Activated CD4-positive, CD25-positive, alpha-beta regulatory T cell treated with anti-CD3 and anti-CD28 coated beads, Interleukin-2, amount 50 U/mL, for 16 hours (primary cell): ENCODE measurements at regions not wholly inside any gene's neighbourhood (a gene's known extent, or its start where the extent isn't known, plus 50 kb on each side); places are given as distances from the start of the nearest gene placed in this dataset.

Experiments
- DNase-seq: peaks from one replicate; pipeline ENCODE4 v3.0.0-alpha.2; 2020; ENCODE audit warnings: low read depth, low spot score

DNA sequence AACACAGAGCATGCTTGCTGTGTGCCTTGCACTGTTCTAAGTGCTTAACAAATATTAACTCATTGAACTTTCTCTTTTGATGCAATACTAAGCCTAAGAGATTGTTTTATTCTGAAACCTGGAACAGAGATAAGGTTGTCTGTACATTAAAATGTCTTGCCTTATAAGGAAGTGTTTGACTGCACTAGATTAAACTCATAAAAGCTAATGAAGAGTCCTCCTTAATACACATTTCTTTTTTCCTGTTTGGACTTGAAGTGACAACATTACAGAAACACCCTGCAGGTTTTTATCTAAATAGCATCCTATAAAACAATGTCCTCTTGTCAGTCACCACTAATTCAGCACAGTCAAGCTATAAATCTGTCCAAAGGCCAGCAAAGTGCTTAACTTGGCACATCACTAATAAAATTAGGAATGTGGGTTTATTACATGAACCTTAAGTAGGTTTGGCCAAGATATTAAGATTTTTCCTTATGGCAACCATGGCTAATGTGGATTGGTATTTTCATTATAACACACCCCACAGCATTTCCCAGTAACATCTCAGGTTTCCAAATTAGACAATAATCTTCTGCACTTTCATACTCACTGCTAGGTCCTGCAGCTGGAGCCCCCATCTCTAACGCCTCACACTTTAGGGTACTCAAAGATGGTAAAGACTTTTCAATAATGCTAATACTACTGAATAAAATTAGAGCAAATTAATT, 389.7 kb downstream of the LMO4 start:
- DNase-seq = no peak

GRCh38 chr1:87719658-87720057, 391.0 kb downstream of the LMO4 start:
- no peak for DNase-seq

DNA sequence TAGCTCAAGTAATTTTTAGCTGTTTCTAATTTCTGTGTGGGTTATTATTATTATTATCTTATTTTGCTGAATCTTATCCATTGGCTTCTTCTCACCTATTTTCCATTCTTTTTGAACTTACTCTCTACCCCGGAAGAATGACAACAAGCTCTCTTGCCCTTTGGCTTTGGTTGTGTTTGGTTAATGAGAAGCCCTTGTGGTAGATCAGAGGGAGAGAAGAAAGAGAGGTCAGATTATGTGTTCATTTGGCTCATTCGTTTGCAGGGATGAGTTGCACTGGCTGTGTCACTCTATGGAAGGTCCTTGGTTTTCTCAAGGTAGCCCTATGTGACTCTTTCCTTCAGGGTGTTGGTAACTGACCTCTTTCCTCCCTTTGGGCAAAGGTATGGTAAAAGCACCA, 391.9 kb downstream of the LMO4 start:
- DNase-seq = no peak

DNA sequence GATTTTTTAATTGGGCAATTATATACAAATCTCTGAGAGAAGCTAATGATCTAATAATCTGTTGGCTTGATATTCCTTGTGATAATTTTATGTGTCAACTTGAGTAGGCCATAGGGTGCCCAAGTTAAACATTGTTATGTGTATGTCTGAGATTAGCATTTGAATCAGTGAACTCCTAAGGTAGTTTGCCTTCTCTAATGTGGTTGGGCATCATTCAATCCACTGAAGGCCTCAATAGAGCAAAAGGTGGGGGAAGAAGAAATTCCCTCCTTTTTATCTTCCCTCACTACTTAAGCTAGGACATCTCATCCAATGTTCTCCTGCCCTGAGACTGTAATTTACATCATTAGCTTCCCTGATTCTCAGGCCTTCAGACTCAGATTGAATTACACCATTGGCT, 394.5 kb downstream of the LMO4 start:
- no peak for DNase-seq

GRCh38 chr1:87728169-87728568, 399.5 kb downstream of the LMO4 start:
- no peak for DNase-seq

GRCh38 chr1:87730274-87731216, 401.9 kb downstream of the LMO4 start:
- no peak for DNase-seq

DNA sequence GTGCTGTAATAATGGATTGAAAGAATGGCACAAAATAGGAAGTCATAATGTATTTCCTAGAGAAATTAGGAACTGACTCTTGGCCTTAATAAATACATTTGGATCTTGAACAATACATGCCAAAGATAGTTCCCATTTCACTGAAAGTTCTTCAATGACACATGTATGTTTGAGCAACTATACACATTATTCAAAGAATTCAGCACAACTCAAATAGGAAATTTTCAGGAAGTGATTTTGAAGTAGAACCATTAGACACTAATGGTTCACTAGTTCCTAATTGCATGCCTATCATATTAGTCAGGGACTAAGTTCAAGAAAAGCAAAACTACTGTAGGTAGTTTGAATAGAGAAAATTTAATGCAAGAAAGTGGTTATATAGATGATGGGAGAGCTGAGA, 404.7 kb downstream of the LMO4 start:
- DNase-seq = no peak

DNA sequence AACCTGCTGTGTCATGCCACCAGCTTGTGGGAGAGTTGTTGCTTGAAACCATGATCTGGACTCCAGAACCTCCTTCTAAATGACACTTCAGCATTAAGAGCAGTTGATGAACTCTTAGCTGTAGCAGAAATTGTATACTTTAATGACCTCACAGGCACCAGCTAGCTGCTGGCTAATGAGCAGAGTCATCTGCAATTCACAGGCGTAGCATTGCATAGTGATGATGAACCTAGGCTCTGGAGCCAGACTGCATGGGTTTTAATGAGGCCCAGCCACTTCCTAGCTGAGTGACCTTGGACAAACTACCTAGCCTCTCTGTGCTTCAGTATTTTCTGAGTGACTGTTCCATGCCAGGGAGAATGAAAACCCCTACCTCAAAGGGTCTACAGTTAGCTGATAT, 407.1 kb downstream of the LMO4 start:
- no peak for DNase-seq

DNA sequence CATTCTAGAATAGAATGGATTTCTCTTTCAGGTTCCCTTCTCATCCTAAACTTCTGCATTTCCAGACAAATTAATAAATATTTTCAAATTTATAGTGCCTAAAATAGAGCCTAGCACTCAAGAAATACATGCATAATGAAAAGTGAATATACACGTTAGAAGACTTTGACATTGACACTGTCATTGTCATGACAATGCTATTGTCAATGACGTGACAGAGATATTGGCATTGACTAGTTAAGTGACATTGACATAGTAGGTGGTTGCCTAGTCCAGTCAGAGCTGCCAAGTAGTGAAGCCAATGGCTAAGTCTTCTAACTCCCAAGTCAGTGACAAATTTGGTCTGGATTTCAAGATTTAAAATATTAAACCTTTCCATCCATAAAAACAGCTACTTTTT, 410.5 kb downstream of the LMO4 start:
- DNase-seq = no peak

- no peak for DNase-seq
These were observed 411.0 kb downstream of the LMO4 start for GRCh38 chr1:87739704-87740103.

- no peak for DNase-seq
These were observed 414.6 kb downstream of the LMO4 start for GRCh38 chr1:87743256-87743655.

- no peak for DNase-seq
These were observed 415.4 kb downstream of the LMO4 start for GRCh38 chr1:87744056-87744455.

- DNase-seq = no peak
These were observed 416.1 kb downstream of the LMO4 start for GRCh38 chr1:87744763-87745162.

DNA sequence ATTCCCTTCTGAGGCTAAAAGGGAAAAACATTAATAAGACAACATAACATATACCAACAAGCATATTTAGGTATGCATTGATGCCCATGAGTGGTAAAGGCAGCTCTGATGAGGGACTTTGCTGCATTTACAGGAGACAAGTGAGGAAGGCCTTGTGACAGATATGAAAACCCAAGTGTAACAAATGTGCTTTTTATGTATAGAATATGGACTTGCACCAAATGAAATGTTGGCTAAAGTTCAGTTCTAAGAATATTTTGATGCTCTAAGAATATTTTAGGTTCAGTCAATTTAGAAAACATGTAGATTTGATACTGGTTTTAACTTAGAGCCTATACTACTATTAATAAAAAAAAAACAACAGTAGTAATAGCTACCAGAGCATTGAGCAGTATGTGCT, 424.7 kb downstream of the LMO4 start:
- no peak for DNase-seq

- DNase-seq = no peak
These were observed 425.5 kb downstream of the LMO4 start for GRCh38 chr1:87754139-87754538.

DNA sequence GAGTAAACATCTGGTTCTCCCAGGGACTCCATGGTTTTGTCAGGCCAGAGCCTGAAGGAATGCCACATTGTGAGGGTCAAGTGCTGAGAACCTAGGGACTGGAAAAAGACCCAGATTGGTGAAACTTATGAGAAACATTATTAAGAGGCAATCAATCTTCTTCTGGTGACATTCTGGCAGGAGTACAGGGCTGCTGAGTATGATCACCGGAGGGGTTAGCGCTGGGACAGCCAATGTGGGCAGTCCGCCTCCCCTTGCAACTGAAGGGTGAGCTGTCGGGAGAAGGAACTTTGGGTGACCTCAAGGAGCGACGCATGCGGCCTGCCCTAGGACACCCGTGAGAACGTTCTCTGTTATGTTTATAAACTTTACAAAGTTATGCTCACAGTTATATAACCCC, 429.0 kb downstream of the LMO4 start:
- no peak for DNase-seq

GRCh38 chr1:87759421-87760087, 430.9 kb downstream of the LMO4 start:
- DNase-seq = no peak

GRCh38 chr1:87760155-87760554, 431.5 kb downstream of the LMO4 start:
- DNase-seq = no peak

GRCh38 chr1:87760654-87761053, 432.0 kb downstream of the LMO4 start:
- DNase-seq = no peak

DNA sequence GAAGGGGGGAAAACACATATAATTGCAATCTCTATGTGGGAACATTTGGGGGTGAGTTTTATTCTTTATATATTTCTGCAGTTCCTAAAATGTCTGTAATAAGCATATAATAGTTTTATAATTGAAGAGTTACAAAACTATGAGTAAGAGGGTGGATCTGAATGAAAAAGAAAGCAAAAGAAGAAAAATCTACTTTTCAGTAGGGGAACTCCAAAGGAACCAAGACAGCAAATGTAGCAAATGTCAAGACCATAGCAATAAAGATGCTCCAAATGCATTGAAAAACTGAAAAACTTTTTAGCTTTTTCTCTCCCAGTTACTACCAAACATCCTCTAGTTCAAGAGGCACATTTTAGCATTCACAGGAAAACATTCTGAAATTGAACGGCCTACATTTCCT, 434.8 kb downstream of the LMO4 start:
- DNase-seq = no peak

- no peak for DNase-seq
These were observed 436.5 kb downstream of the LMO4 start for GRCh38 chr1:87765057-87765680.

DNA sequence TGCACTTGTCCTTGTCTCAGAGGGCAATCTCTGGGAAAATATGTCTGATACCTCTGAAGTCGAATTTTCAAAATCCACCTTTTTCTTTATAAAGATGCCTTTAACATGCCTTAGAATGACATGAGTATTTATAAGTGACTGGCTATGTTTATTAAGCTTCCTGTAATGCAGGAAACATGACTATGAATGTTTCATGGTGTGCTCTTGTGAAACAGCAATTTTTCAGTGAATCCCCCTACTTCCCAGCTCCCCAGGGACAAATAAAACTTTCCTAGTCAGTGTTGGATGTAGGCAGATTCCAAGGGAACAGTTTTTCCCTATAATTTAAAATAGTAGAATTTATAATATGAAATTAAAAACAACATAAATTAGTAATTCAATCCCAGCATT, 437.0 kb downstream of the LMO4 start:
- DNase-seq = no peak
